HG02571 (cell line): ENCODE measurements at regions not wholly inside any gene's neighbourhood (a gene's known extent, or its start where the extent isn't known, plus 50 kb on each side); places are given as distances from the start of the nearest gene placed in this dataset.
A peak's percentile ranks its signal among the peaks of the same experiment; 100 is the strongest.
"Not testable (repeated sequence)": the region's sequence is repeated elsewhere in the genome, so short reads cannot be mapped to it uniquely, and the experiment has no call there.

ENCODE experiments used
- ATAC-seq: cut with Tn5 transposase; IDR thresholded peaks from one replicate; pipeline ENCODE4 v1.9.1; 2021; ENCODE audit warnings: mild to moderate bottlenecking, moderate library complexity; ENCODE audit not compliant: unreplicated experiment

- ATAC-seq = no peak
Observed at GRCh38 chr1:185408700-185409270, 91.7 kb upstream of the IVNS1ABP start.

GRCh38 chr1:185406691-185407009, 89.6 kb upstream of the IVNS1ABP start:
- ATAC-seq = no peak

GRCh38 chr1:185406006-185406690, 89.1 kb upstream of the IVNS1ABP start:
- no peak for ATAC-seq

- no peak for ATAC-seq
Observed at GRCh38 chr1:185404907-185405568, 88.0 kb upstream of the IVNS1ABP start.

- no peak for ATAC-seq
Observed at GRCh38 chr1:185404291-185404690, 87.2 kb upstream of the IVNS1ABP start.

- ATAC-seq = no peak
Observed at GRCh38 chr1:185402930-185403329, 85.9 kb upstream of the IVNS1ABP start.

GRCh38 chr1:185401019-185401418, 84.0 kb upstream of the IVNS1ABP start:
- ATAC-seq = no peak

GRCh38 chr1:185400052-185400451, 83.0 kb upstream of the IVNS1ABP start:
- ATAC-seq = no peak

GRCh38 chr1:185398599-185398998, 81.6 kb upstream of the IVNS1ABP start:
- no peak for ATAC-seq

GRCh38 chr1:185398022-185398421, 81.0 kb upstream of the IVNS1ABP start:
- peak; percentile 75 for ATAC-seq

GRCh38 chr1:185397183-185397582, 80.1 kb upstream of the IVNS1ABP start:
- no peak for ATAC-seq

- no peak for ATAC-seq
Observed at GRCh38 chr1:185396126-185396525, 79.1 kb upstream of the IVNS1ABP start.

- no peak for ATAC-seq
Observed at GRCh38 chr1:185393815-185394214, 76.8 kb upstream of the IVNS1ABP start.

GRCh38 chr1:185393205-185393604, 76.2 kb upstream of the IVNS1ABP start:
- no peak for ATAC-seq

GRCh38 chr1:185388815-185389214, 71.8 kb upstream of the IVNS1ABP start:
- ATAC-seq = no peak

- no peak for ATAC-seq
Observed at GRCh38 chr1:185388346-185388745, 71.3 kb upstream of the IVNS1ABP start.

GRCh38 chr1:185385991-185386390, 68.9 kb upstream of the IVNS1ABP start:
- no peak for ATAC-seq

GRCh38 chr1:185383805-185384204, 66.8 kb upstream of the IVNS1ABP start:
- not testable (repeated sequence) for ATAC-seq

- ATAC-seq = no peak
Observed at GRCh38 chr1:185377831-185378230, 60.8 kb upstream of the IVNS1ABP start.

- no peak for ATAC-seq
Observed at GRCh38 chr1:185376840-185377635, 60.0 kb upstream of the IVNS1ABP start.

- ATAC-seq = no peak
Observed at GRCh38 chr1:185376288-185376687, 59.2 kb upstream of the IVNS1ABP start.

- no peak for ATAC-seq
Observed at GRCh38 chr1:185375583-185375982, 58.5 kb upstream of the IVNS1ABP start.
